H1 (cell line): ENCODE measurements at regions not wholly inside any gene's neighbourhood (a gene's known extent, or its start where the extent isn't known, plus 50 kb on each side); places are given as distances from the start of the nearest gene placed in this dataset.

Experiments
- CEBPB ChIP-seq: IDR thresholded peaks from 2 replicates; pipeline ENCODE4 v1.6.1; 2012; ENCODE audit warnings: low read depth, low read length
- FOSL1 ChIP-seq: IDR thresholded peaks from 2 replicates; pipeline ENCODE4 v1.6.1; 2011; ENCODE audit warnings: mild to moderate bottlenecking, low read depth, low read length, moderate library complexity; ENCODE audit not compliant: insufficient read depth
- GTF2F1 ChIP-seq: IDR thresholded peaks from 2 replicates; pipeline ENCODE4 v1.6.1; 2012; ENCODE audit warnings: low read depth, low read length, improper control_type of control experiment, borderline replicate concordance
- HDAC2 ChIP-seq, 2 experiments: fragments of 300-600 bp in 1 of 2; sonication (generic) in 1 of 2; IDR thresholded peaks; 2 replicates each; pipeline ENCODE4 v1.6.1; 2011 to 2012; ENCODE audit warnings: low read depth in 2 of 2, low read length in 2 of 2, mild to moderate bottlenecking in 2 of 2, moderate library complexity in 2 of 2, borderline replicate concordance in 1 of 2, inconsistent platforms in 1 of 2
- HDAC6 ChIP-seq: IDR thresholded peaks from one replicate; pipeline ENCODE4 v1.7.1; 2012; ENCODE audit warnings: low read depth, mild to moderate bottlenecking, inconsistent platforms, low read length, moderate library complexity
- NANOG ChIP-seq: IDR thresholded peaks from 2 replicates; pipeline ENCODE4 v1.6.1; 2011; ENCODE audit warnings: low read length, low read depth, mild to moderate bottlenecking, inconsistent platforms; ENCODE audit not compliant: insufficient read depth, poor library complexity, severe bottlenecking
- YY1 ChIP-seq: IDR thresholded peaks from 2 replicates; pipeline ENCODE4 v1.6.1; 2011; ENCODE audit warnings: low read depth, mild to moderate bottlenecking, low read length
- TF ChIP-seq, protein P1 (sequence below): fragments of 300-600 bp; sonication (generic); IDR thresholded peaks from 2 replicates; pipeline ENCODE4 v1.7.1; 2012; ENCODE audit warnings: low read length, moderate library complexity, mild to moderate bottlenecking, inconsistent platforms; ENCODE audit not compliant: insufficient replicate concordance

DNA sequence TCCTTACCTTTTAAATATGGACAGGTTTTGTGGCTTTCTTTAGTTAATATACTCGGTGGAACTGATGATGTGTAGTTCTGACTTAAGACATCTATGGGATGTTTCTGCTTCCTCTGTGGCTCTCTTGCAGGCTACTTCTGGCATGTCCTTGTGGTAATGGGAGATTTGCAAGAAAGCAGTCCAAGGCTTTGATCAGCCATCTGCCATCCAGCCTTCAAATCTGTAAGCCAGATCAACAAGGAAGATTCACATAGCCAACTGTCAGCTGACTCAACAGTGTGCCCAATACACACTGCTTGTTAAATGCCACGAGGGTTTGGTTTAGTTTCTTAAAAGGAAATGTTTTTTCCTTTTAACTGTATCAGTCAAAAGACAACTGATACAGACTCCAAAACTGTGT is 722.2 kb upstream of the CHRM3 start (continued):
- TF ChIP-seq, protein P1, sequence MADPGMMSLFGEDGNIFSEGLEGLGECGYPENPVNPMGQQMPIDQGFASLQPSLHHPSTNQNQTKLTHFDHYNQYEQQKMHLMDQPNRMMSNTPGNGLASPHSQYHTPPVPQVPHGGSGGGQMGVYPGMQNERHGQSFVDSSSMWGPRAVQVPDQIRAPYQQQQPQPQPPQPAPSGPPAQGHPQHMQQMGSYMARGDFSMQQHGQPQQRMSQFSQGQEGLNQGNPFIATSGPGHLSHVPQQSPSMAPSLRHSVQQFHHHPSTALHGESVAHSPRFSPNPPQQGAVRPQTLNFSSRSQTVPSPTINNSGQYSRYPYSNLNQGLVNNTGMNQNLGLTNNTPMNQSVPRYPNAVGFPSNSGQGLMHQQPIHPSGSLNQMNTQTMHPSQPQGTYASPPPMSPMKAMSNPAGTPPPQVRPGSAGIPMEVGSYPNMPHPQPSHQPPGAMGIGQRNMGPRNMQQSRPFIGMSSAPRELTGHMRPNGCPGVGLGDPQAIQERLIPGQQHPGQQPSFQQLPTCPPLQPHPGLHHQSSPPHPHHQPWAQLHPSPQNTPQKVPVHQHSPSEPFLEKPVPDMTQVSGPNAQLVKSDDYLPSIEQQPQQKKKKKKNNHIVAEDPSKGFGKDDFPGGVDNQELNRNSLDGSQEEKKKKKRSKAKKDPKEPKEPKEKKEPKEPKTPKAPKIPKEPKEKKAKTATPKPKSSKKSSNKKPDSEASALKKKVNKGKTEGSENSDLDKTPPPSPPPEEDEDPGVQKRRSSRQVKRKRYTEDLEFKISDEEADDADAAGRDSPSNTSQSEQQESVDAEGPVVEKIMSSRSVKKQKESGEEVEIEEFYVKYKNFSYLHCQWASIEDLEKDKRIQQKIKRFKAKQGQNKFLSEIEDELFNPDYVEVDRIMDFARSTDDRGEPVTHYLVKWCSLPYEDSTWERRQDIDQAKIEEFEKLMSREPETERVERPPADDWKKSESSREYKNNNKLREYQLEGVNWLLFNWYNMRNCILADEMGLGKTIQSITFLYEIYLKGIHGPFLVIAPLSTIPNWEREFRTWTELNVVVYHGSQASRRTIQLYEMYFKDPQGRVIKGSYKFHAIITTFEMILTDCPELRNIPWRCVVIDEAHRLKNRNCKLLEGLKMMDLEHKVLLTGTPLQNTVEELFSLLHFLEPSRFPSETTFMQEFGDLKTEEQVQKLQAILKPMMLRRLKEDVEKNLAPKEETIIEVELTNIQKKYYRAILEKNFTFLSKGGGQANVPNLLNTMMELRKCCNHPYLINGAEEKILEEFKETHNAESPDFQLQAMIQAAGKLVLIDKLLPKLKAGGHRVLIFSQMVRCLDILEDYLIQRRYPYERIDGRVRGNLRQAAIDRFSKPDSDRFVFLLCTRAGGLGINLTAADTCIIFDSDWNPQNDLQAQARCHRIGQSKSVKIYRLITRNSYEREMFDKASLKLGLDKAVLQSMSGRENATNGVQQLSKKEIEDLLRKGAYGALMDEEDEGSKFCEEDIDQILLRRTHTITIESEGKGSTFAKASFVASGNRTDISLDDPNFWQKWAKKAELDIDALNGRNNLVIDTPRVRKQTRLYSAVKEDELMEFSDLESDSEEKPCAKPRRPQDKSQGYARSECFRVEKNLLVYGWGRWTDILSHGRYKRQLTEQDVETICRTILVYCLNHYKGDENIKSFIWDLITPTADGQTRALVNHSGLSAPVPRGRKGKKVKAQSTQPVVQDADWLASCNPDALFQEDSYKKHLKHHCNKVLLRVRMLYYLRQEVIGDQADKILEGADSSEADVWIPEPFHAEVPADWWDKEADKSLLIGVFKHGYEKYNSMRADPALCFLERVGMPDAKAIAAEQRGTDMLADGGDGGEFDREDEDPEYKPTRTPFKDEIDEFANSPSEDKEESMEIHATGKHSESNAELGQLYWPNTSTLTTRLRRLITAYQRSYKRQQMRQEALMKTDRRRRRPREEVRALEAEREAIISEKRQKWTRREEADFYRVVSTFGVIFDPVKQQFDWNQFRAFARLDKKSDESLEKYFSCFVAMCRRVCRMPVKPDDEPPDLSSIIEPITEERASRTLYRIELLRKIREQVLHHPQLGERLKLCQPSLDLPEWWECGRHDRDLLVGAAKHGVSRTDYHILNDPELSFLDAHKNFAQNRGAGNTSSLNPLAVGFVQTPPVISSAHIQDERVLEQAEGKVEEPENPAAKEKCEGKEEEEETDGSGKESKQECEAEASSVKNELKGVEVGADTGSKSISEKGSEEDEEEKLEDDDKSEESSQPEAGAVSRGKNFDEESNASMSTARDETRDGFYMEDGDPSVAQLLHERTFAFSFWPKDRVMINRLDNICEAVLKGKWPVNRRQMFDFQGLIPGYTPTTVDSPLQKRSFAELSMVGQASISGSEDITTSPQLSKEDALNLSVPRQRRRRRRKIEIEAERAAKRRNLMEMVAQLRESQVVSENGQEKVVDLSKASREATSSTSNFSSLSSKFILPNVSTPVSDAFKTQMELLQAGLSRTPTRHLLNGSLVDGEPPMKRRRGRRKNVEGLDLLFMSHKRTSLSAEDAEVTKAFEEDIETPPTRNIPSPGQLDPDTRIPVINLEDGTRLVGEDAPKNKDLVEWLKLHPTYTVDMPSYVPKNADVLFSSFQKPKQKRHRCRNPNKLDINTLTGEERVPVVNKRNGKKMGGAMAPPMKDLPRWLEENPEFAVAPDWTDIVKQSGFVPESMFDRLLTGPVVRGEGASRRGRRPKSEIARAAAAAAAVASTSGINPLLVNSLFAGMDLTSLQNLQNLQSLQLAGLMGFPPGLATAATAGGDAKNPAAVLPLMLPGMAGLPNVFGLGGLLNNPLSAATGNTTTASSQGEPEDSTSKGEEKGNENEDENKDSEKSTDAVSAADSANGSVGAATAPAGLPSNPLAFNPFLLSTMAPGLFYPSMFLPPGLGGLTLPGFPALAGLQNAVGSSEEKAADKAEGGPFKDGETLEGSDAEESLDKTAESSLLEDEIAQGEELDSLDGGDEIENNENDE: no peak
- TF ChIP-seq HDAC2 (IDR thresholded peaks at IDR 0.05; ENCODE audit: borderline replicate concordance in 1 of 2, low read depth in 2 of 2, low read length in 2 of 2): no peak
- no peak for TF ChIP-seq NANOG
- TF ChIP-seq HDAC6: no peak
- TF ChIP-seq FOSL1: no peak
- TF ChIP-seq YY1: no peak
- TF ChIP-seq GTF2F1: no peak
- TF ChIP-seq CEBPB: no peak
